GM19023 (cell line): ENCODE measurements at regions not wholly inside any gene's neighbourhood (a gene's known extent, or its start where the extent isn't known, plus 50 kb on each side); places are given as distances from the start of the nearest gene placed in this dataset.
"Not testable (repeated sequence)": the region's sequence is repeated elsewhere in the genome, so short reads cannot be mapped to it uniquely, and the experiment has no call there.

Experiments used
- ATAC-seq: cut with Tn5 transposase; IDR thresholded peaks from one replicate; pipeline ENCODE4 v1.9.1; 2021; ENCODE audit warnings: mild to moderate bottlenecking, moderate library complexity; ENCODE audit not compliant: unreplicated experiment

- ATAC-seq = no peak
Measured at GRCh38 chr11:39462506-39462905, 1996.9 kb downstream of the LRRC4C start.

GRCh38 chr11:39461066-39461465, 1998.4 kb downstream of the LRRC4C start:
- no peak for ATAC-seq

GRCh38 chr11:39459606-39460005, 1999.8 kb downstream of the LRRC4C start:
- ATAC-seq = no peak

- ATAC-seq = no peak
Measured at GRCh38 chr11:39458481-39458880, 2001.0 kb downstream of the LRRC4C start.

GRCh38 chr11:39443424-39444022, 2015.9 kb downstream of the LRRC4C start:
- ATAC-seq = no peak

- ATAC-seq = no peak
Measured at GRCh38 chr11:39442177-39442576, 2017.3 kb downstream of the LRRC4C start.

- ATAC-seq = no peak
Measured at GRCh38 chr11:39435641-39436040, 2023.8 kb downstream of the LRRC4C start.

- no peak for ATAC-seq
Measured at GRCh38 chr11:39434466-39434865, 2025.0 kb downstream of the LRRC4C start.

- no peak for ATAC-seq
Measured at GRCh38 chr11:39432929-39433328, 2026.5 kb downstream of the LRRC4C start.

- ATAC-seq = no peak
Measured at GRCh38 chr11:39425226-39425625, 2034.2 kb downstream of the LRRC4C start.

- ATAC-seq = no peak
Measured at GRCh38 chr11:39412117-39412516, 2047.3 kb downstream of the LRRC4C start.

GRCh38 chr11:39385911-39386310, 2073.5 kb downstream of the LRRC4C start:
- ATAC-seq = no peak

- ATAC-seq = no peak
Measured at GRCh38 chr11:39374963-39375698, 2084.3 kb downstream of the LRRC4C start.

GRCh38 chr11:39367534-39367933, 2091.9 kb downstream of the LRRC4C start:
- ATAC-seq = no peak

- no peak for ATAC-seq
Measured at GRCh38 chr11:39365809-39366436, 2093.5 kb downstream of the LRRC4C start.

GRCh38 chr11:39363571-39363970, 2095.9 kb downstream of the LRRC4C start:
- no peak for ATAC-seq

GRCh38 chr11:39361557-39361956, 2097.9 kb downstream of the LRRC4C start:
- ATAC-seq = no peak

- ATAC-seq = no peak
Measured at GRCh38 chr11:39345834-39346442, 2113.5 kb downstream of the LRRC4C start.

GRCh38 chr11:39341461-39341860, 2118.0 kb downstream of the LRRC4C start:
- no peak for ATAC-seq

- not testable (repeated sequence) for ATAC-seq
Measured at GRCh38 chr11:39333006-39333405, 2126.4 kb downstream of the LRRC4C start.

GRCh38 chr11:39327302-39327701, 2132.2 kb downstream of the LRRC4C start:
- ATAC-seq = no peak

- ATAC-seq = not testable (repeated sequence)
Measured at GRCh38 chr11:39311888-39312287, 2147.6 kb downstream of the LRRC4C start.
